HG03342 (cell line): ENCODE measurements at regions not wholly inside any gene's neighbourhood (a gene's known extent, or its start where the extent isn't known, plus 50 kb on each side); places are given as distances from the start of the nearest gene placed in this dataset.

Source experiments
- ATAC-seq: cut with Tn5 transposase; IDR thresholded peaks from one replicate; pipeline ENCODE4 v1.9.1; 2021; ENCODE audit warnings: mild to moderate bottlenecking, moderate library complexity; ENCODE audit not compliant: unreplicated experiment

GRCh38 chr10:128973221-128973620 is 493.8 kb upstream of the MGMT start:
- ATAC-seq: no peak

DNA sequence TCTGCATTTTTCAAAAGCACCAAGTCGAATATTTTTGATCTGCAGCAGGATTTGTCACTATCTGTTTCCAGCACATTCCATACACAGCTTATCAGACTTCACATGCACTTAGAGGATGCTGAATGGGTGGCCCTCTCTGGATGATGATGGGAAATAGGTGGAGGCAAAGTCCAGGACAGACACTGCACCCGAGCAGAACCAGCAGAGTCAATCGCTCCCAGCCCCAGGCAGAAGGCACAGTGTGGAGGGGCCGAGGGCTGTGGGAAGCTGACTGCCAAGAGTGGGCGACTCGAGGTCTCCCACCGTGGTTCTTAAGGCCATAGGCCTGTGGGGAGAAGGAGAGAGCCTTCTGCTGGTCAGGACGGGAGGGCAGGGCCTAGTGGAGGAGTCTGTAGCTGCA is 490.2 kb upstream of the MGMT start:
- ATAC-seq: no peak

DNA sequence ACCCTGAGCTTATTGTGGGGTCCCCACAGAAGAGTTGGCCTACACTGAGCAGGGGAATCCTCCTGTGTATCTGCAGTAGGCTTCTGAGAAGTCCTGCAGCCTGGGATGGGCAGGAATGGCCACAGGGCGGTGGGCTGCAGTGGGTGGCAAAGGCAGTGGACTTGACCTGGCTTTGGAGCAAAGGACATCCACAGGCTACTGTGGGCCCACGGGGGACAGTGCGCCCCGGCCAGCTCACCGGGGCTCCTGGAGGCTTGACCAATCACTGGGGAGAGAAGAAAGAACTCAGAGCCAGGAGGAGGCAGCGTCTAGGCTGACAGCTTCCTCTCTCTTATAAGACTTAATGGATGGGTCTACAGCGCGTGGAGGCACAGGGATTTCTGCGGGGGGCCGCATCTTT is 488.8 kb upstream of the MGMT start:
- ATAC-seq: no peak

- no peak for ATAC-seq
Observed at GRCh38 chr10:128979405-128979804, 487.6 kb upstream of the MGMT start.

DNA sequence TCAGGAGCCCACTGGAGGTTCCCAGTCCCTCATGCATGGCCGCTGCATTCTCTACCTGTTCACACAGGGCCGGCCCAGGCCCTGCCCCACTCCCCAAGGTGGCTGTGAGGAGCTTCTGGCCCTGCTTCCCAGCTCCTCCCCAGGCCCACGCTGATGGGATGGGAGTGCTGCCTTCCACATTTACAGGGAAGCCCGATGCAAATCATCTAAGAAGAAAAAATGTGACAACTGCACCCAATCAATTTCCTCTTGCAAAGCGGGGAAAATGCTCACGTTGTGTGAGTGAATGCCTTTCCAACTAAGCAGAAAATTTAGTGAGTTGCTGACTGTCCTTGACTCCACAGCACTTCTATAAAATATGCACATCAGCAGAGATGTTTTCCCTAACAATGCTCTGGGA is 485.8 kb upstream of the MGMT start:
- no peak for ATAC-seq

DNA sequence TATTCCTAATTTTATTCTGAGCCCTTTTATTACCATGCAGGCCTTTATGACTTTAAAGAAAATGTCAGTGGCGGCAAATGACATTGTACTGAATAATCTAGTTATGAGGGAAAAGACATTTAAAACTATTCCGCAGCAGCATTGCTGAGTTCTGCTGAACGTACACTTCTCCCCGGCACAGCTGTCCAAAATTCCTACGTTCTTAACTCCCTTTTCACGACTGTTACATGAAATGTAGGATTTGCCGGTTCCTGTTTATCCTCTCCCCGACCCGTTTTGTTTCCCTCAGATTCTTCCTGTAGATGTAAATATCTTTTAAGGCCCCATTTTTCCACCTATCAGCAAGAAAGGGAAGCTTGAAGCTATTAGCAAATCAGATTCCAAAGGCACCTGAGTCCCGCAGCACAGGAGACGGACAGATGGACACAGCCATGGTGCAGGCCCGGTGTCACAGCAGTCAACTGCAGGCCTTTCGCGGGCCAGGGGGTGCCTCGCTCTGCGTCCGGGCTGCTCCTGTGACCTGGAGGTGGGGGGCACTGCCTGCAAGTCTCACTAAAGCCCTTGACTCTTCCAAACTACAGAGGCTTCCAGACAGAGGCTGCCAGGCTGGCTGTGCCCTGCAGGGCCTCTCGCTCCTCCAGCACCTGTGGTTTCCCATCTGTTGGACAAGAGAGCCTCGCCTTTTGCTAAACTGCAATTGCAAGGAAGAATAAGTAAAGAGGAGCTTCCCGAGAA is 485.0 kb upstream of the MGMT start:
- no peak for ATAC-seq

GRCh38 chr10:128982616-128982915 is 484.5 kb upstream of the MGMT start:
- ATAC-seq: no peak

- ATAC-seq: no peak
Observed at GRCh38 chr10:128985036-128985435, 482.0 kb upstream of the MGMT start.

DNA sequence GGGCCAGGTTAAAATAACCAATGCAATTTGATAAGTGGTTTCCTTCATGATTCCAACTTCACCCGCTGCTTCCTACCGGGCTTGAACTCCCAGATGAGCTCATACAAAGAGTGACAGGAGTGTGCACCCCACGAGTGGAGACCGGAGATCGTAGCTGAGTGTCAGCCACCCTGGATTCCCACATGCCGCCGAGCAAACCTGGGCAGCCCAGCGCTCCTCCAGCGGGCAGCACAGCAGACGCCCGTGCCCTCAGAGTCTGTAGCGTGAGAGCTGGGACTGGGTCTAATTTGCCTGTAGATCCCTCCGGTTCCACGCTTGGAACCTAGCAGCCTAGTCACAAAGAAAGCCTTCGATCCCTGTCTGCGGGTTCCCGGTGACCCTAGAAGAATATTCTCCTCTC is 476.1 kb upstream of the MGMT start:
- ATAC-seq: no peak

DNA sequence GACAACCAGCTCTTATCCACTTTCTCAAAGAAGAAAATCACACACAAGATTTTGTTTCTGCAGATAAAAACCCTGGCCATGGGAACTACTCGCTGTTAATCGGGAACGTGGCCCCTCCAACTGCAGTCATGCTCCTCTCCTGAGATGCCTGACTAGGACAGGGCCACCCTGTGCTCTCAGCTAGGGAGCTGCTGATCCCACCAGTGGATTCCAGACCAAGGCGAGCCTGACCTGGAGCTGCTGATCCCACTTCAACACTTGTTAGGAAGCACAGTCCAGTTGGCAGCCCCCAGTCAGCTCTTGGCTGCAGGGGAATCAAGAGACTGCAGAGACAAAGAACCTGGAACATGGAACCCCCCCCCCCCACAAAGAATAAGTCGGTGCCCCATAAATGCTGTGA is 474.3 kb upstream of the MGMT start:
- no peak for ATAC-seq

DNA sequence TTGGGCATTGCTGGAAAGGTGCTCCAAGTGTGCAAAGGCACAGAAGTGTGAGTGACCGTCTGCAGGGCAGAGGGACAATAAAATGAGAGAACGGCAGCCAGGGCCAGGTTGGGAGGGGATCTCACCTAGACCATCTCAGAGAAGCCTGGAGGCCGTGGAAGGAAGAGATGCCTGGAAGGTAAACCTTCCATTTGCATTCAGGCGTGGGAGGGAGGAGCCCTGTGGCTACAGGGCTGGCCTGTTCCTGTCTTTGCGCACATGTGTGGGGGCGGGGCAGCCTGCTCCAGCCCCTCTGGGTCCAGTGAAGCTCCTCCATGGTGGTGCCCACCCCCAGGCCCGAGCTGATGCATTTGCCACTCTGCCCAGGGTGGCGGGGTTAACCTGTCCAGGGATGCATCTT is 473.6 kb upstream of the MGMT start:
- ATAC-seq: no peak

DNA sequence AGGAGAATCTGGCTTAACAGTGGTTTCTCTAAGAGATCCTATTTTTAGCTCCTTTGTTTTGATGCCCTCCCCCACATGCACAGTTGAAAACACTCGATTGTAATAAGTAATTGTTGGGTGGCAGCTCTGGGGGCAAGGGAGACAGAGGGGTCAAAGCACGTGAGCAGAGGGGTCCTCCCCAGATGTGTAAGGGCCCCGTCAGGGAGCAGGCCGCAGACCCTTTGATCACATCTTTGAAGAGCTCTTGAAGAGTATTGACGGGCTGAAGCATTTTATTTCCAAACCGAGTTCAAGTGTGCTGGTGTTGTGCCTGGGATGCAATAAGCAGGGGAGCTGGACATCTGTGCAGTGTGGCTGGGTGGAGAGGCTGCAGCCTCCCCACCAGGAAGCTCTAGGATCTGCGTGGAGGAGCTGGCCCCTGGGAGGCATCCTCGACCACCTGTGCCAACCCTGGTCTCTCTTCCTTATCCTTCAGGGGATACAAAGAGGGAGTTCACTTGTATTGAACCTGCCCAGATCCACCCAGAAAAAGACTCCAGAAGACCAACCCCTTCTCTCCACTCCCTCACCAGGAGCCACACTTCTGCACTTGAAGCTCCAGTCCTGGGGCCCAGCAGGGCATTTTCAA is 473.0 kb upstream of the MGMT start:
- no peak for ATAC-seq

- ATAC-seq: no peak
Observed at GRCh38 chr10:128994598-128995143, 472.4 kb upstream of the MGMT start.

DNA sequence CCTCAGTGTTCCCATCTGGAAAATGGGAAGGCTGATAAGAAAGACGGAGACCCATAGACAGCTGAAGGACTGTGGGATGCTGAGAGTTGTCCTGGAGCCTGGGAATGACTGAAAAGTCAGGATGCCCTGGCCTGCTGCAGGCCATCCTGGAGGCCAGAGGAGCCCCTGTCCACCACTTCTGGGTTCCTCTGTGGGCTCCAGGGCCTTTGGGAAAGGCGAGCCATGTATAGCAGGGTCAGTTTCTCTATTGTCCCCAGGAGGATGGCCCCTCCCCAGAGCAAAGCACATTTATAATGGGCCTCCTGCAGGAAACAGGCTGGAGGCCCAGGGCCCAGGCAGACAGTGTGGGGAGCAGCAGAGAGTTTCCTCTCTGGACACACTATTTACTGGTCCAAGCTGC is 471.4 kb upstream of the MGMT start:
- ATAC-seq: no peak

GRCh38 chr10:128996092-128996491 is 470.9 kb upstream of the MGMT start:
- no peak for ATAC-seq

- ATAC-seq: no peak
Observed at GRCh38 chr10:128998101-128998805, 468.8 kb upstream of the MGMT start.

DNA sequence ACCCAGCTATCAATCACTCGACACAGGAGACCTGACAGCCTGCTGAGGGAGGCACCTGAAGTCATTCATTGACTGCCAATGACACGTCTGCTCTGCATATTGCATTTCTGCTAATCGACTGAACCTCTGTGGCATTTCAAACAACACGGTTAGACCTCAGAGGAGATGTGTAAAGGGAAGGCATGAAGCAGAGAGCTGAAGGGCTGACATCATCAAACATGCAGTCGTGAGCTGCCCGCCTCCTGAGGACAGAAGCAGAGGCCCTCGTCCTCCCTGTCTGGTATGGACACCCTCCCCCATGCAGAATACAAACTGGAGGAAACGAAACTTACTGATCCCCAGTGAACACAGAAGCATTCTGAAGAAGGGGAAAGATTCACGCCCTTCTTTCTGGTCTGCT is 462.6 kb upstream of the MGMT start:
- ATAC-seq: no peak

- no peak for ATAC-seq
Observed at GRCh38 chr10:129005080-129005479, 462.0 kb upstream of the MGMT start.

- ATAC-seq: no peak
Observed at GRCh38 chr10:129005804-129006203, 461.2 kb upstream of the MGMT start.

DNA sequence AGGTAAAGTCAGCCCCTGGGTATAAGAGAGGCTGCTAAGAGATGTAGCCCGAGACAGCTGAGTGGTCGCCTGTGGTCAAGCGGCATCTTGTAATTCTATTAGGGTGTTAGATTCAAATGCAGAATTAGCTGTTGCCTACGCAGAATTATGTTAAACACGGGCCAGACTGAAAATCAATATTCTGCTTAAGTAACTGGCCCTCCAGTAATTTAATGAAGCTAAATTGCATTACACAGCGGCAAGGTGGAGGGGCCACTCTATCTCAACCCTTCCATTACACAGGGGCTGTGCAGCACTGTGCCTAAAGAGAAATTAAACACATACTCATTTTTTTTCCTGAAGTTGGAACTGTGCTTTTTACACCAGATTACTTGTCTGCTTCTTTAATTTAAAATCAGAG is 448.5 kb upstream of the MGMT start:
- no peak for ATAC-seq

- no peak for ATAC-seq
Observed at GRCh38 chr10:129020651-129021330, 446.2 kb upstream of the MGMT start.
